IPS-18c (cell line): ENCODE measurements at regions not wholly inside any gene's neighbourhood (a gene's known extent, or its start where the extent isn't known, plus 50 kb on each side); places are given as distances from the start of the nearest gene placed in this dataset.

Experiments
- H3K4me3 ChIP-seq: 2 replicates; pipeline ENCODE4 v1.7.0; 2013; ENCODE audit warnings: low read depth, mild to moderate bottlenecking, low read length, moderate library complexity; ENCODE audit not compliant: insufficient read depth
- H3K9me3 ChIP-seq: one replicate; pipeline ENCODE4 v1.6.1; 2013; ENCODE audit warnings: mild to moderate bottlenecking, low read length, moderate library complexity; ENCODE audit not compliant: control insufficient read depth, insufficient read depth

DNA sequence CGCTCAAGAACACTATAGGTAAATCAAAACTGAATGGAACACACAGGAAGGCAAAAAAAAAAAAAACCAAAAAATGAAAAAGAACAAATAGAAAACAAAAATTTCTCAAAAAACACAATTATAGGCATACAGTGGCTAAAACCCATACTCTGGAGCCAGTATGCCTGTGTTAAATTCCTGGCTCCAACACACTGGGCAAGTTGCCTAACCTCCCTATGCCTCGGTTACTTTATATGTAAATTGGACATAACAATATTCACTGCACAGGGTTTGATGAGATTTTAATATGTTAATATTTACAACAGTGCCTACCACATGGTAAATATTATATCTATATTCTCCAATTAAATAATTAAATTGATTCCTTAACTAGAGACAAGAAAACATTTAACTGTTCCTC, 217.1 kb downstream of the HTR7 start:
- Histone ChIP-seq H3K4me3 (no peak overlapping the region), H3K9me3 (no peaks in the 10 kb centered on the region)

DNA sequence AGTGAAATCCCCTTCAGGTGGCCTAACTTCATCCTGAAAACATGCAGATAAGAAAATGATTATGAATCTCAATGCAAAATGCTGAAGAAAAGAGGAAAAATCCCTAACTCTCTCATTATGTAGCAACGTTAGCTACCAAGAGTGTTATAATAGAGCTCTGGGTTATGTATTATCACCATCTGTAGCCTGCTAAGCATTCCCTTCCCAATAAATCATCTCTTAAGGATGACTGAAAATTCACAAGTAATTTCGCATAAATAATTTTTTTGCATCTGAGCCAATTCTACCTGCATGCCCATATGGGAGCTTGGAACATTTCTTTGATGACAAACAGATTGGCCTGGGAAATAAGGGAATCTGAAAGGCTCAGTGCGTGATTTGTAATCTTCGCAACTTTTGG, 216.1 kb downstream of the HTR7 start:
- H3K4me3 ChIP-seq, result no peak overlapping the region
- no peaks in the 10 kb centered on the region for H3K9me3 ChIP-seq

DNA sequence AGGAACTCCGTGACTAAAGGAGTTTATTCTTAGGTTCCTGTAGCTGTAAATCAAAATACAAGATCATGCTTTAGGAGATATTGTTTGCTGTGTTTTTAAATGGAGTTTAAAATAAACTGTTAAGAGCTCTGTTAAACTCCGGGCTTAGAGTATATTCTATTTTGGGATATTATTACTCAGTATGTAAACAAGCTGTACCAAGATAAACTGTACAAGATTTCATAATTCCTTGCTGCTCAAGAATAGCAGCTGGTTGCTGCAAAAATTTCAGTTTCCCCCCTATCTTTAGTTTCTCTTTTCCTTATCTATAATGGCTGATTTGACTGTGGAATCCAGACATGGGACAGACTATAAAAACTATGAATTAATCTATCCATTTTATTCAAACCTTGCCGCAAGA, 215.7 kb downstream of the HTR7 start:
- Histone ChIP-seq H3K4me3 (no peak overlapping the region), H3K9me3 (no peaks in the 10 kb centered on the region)

GRCh38 chr10:90642650-90643049, 215.2 kb downstream of the HTR7 start:
- Histone ChIP-seq H3K4me3 (no peak overlapping the region), H3K9me3 (no peaks in the 10 kb centered on the region)

GRCh38 chr10:90644165-90644564, 213.7 kb downstream of the HTR7 start:
- Histone ChIP-seq H3K9me3 (no peaks in the 10 kb centered on the region), H3K4me3 (no peak overlapping the region)

DNA sequence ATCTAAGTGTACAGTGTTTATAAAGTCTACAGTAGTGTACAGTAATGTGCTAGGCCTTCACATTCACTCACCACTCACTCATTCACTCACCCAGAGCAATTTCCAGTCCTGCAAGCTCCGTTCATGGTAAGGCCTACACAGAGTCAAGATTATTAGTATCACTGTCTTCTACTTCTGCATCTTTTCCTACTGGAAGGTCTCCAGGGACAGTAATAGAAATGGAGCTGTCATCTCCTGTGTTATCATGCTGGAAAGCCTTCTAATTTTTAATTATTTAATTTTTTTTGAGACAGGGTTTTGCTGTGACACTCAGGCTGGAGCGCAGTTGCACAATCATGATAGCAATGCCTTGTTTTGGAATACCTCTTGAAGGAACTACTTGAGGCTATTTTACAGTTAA, 207.0 kb downstream of the HTR7 start:
- no peak overlapping the region for H3K4me3 ChIP-seq
- no peaks in the 10 kb centered on the region for H3K9me3 ChIP-seq

GRCh38 chr10:90652519-90652918, 205.3 kb downstream of the HTR7 start:
- Histone ChIP-seq H3K9me3 (no peaks in the 10 kb centered on the region), H3K4me3 (no peak overlapping the region)

- Histone ChIP-seq H3K9me3 (peaks cover 4% of the 10 kb centered on the region), H3K4me3 (no peak overlapping the region)
Observed at GRCh38 chr10:90658791-90659190, 199.0 kb downstream of the HTR7 start.

- Histone ChIP-seq H3K4me3 (no peak overlapping the region), H3K9me3 (peaks cover 4% of the 10 kb centered on the region)
Observed at GRCh38 chr10:90665905-90666662, 191.8 kb downstream of the HTR7 start.

GRCh38 chr10:90674461-90674860, 183.4 kb downstream of the HTR7 start:
- Histone ChIP-seq H3K4me3 (no peak overlapping the region), H3K9me3 (no peaks in the 10 kb centered on the region)

GRCh38 chr10:90674928-90675327, 182.9 kb downstream of the HTR7 start:
- no peaks in the 10 kb centered on the region for H3K9me3 ChIP-seq
- no peak overlapping the region for H3K4me3 ChIP-seq

DNA sequence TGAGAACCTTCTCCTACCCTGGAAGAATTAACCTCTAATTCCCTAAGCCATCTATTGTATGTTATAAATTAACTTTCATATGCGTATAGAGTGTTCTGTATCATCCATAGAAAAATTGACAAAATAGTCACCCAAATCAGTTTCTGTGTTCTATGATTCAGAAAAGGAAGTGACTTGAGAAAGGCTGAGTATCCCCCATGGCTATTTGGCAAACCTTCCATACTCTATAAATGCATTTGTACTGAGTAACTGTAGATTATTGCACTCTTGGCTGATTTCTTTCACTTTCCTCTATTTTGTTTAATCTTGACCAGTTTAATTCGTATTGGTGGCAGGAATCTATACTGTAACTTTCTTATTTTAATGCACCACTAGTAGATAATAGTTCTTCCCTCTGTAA, 182.2 kb downstream of the HTR7 start:
- no peaks in the 10 kb centered on the region for H3K9me3 ChIP-seq
- no peak overlapping the region for H3K4me3 ChIP-seq
